Mesendoderm (in vitro differentiated cells): ENCODE measurements at regions not wholly inside any gene's neighbourhood (a gene's known extent, or its start where the extent isn't known, plus 50 kb on each side); places are given as distances from the start of the nearest gene placed in this dataset.

Experiments used
- DNase-seq: peaks from one replicate; pipeline ENCODE4 v3.0.0; 2013
- H2AK5ac ChIP-seq: 2 replicates; pipeline ENCODE4 v1.6.1; 2013; ENCODE audit warnings: low read length, inconsistent platforms
- H2BK120ac ChIP-seq: 2 replicates; pipeline ENCODE4 v1.6.1; 2013; ENCODE audit warnings: low read depth, mild to moderate bottlenecking, low read length, moderate library complexity, mixed read lengths
- H2BK15ac ChIP-seq: replicated peaks from 2 replicates; pipeline ENCODE4 v1.6.1; 2013; ENCODE audit warnings: low read depth, mild to moderate bottlenecking, moderate library complexity
- H2BK5ac ChIP-seq: 2 replicates; pipeline ENCODE4 v1.6.1; 2013; ENCODE audit warnings: low read length, inconsistent platforms
- H3K18ac ChIP-seq: 2 replicates; pipeline ENCODE4 v1.6.1; 2013; ENCODE audit warnings: mild to moderate bottlenecking, low read length, mixed read lengths
- H3K23ac ChIP-seq: one replicate; pipeline ENCODE4 v1.6.1; 2013; ENCODE audit warnings: low read length
- H3K27ac ChIP-seq: 2 replicates; pipeline ENCODE4 v1.5.1; 2013; ENCODE audit warnings: low read depth, mild to moderate bottlenecking, inconsistent platforms, low read length, moderate library complexity
- H3K27me3 ChIP-seq: 2 replicates; pipeline ENCODE4 v1.6.1; 2013; ENCODE audit warnings: low read length, control low read depth, mild to moderate bottlenecking, inconsistent platforms; ENCODE audit not compliant: insufficient read depth, poor library complexity
- H3K36me3 ChIP-seq: 2 replicates; pipeline ENCODE4 v1.6.1; 2013; ENCODE audit warnings: low read length, inconsistent platforms; ENCODE audit not compliant: control insufficient read depth, insufficient read depth
- H3K4ac ChIP-seq: one replicate; pipeline ENCODE4 v1.6.1; 2013; ENCODE audit warnings: low read depth, mild to moderate bottlenecking, low read length, moderate library complexity
- H3K4me1 ChIP-seq: 2 replicates; pipeline ENCODE4 v1.6.1; 2013; ENCODE audit warnings: low read depth, low read length, inconsistent platforms; ENCODE audit not compliant: control insufficient read depth
- H3K4me2 ChIP-seq: 2 replicates; pipeline ENCODE4 v1.6.1; 2013; ENCODE audit warnings: low read length
- H3K4me3 ChIP-seq: 2 replicates; pipeline ENCODE4 v1.5.1; 2013; ENCODE audit warnings: mild to moderate bottlenecking, low read length
- H3K56ac ChIP-seq: one replicate; pipeline ENCODE4 v1.6.1; 2013; ENCODE audit warnings: low read length
- H3K79me1 ChIP-seq: 2 replicates; pipeline ENCODE4 v1.6.1; 2013; ENCODE audit warnings: low read length, inconsistent platforms
- H3K79me2 ChIP-seq: 2 replicates; pipeline ENCODE4 v1.6.1; 2013; ENCODE audit warnings: mild to moderate bottlenecking, low read length; ENCODE audit not compliant: control insufficient read depth, insufficient read depth
- H3K9ac ChIP-seq: 2 replicates; pipeline ENCODE4 v1.6.1; 2013; ENCODE audit warnings: low read length, inconsistent platforms
- H4K5ac ChIP-seq: one replicate; pipeline ENCODE4 v1.6.1; 2013; ENCODE audit warnings: low read length
- H4K8ac ChIP-seq: one replicate; pipeline ENCODE4 v1.6.1; 2013; ENCODE audit warnings: low read depth, mild to moderate bottlenecking, control low read depth, low read length, moderate library complexity
- WGBS: extraction: QIAGEN DNeasy Blood & Tissue Kit; methylation state at CpG from one replicate; pipeline ENCODE4 v1.1.7; 2013; ENCODE audit warnings: low lambda C conversion rate, missing lambda C conversion rate; ENCODE audit not compliant: insufficient coverage; ENCODE audit errors: extremely low coverage; 5-methylcytosine and 5-hydroxymethylcytosine counted together

- DNase-seq = no peak
- WGBS = no CpG with 5 or more reads among the region's 15 CpGs
These were observed 81.3 kb downstream of the CHST1 start for GRCh38 chr11:45583981-45584566.

GRCh38 chr11:45580399-45580798 lies 85.0 kb downstream of the CHST1 start:
- Histone ChIP-seq H3K18ac (no peak overlapping the region), H3K4me2 (no peak overlapping the region), H2BK15ac (no peak overlapping the region), H3K56ac (no peak overlapping the region), H2BK120ac (no peak overlapping the region), H3K79me2 (no peaks in the 10 kb centered on the region), H3K27ac (no peak overlapping the region), H3K4ac (no peak overlapping the region), H2AK5ac (no peak overlapping the region), H3K27me3 (no peaks in the 10 kb centered on the region), H3K79me1 (no peaks in the 10 kb centered on the region), H3K9ac (no peak overlapping the region), H4K5ac (no peak overlapping the region), H3K36me3 (no peaks in the 10 kb centered on the region), H3K4me3 (no peak overlapping the region), H4K8ac (no peak overlapping the region), H3K23ac (no peak overlapping the region), H3K4me1 (peaks cover 3% of the 10 kb centered on the region), H2BK5ac (no peak overlapping the region)
- DNase-seq = peak; percentile 65
- WGBS = no CpG with 5 or more reads among the region's 6 CpGs

More at GRCh38 chr11:45583981-45584566, 81.3 kb downstream of the CHST1 start:
- Histone ChIP-seq H2BK5ac (no peak overlapping the region), H2AK5ac (no peak overlapping the region), H3K4ac (no peak overlapping the region), H3K4me3 (no peak overlapping the region), H3K4me2 (no peak overlapping the region), H3K79me2 (no peaks in the 10 kb centered on the region), H3K27me3 (no peaks in the 10 kb centered on the region), H3K56ac (no peak overlapping the region), H3K9ac (no peak overlapping the region), H3K79me1 (no peaks in the 10 kb centered on the region), H4K8ac (no peak overlapping the region), H2BK120ac (no peak overlapping the region), H3K27ac (no peak overlapping the region), H3K18ac (no peak overlapping the region), H2BK15ac (no peak overlapping the region), H4K5ac (no peak overlapping the region), H3K36me3 (no peaks in the 10 kb centered on the region), H3K4me1 (no peaks in the 10 kb centered on the region), H3K23ac (no peak overlapping the region)

GRCh38 chr11:45578316-45578715 lies 87.1 kb downstream of the CHST1 start:
- Histone ChIP-seq H3K4me1 (peaks cover 3% of the 10 kb centered on the region), H3K4ac (no peak overlapping the region), H2BK15ac (no peak overlapping the region), H3K23ac (no peak overlapping the region), H3K79me1 (no peaks in the 10 kb centered on the region), H4K5ac (no peak overlapping the region), H2BK5ac (no peak overlapping the region), H2AK5ac (no peak overlapping the region), H3K36me3 (no peaks in the 10 kb centered on the region), H3K9ac (no peak overlapping the region), H4K8ac (no peak overlapping the region), H3K27me3 (no peaks in the 10 kb centered on the region), H3K18ac (no peak overlapping the region), H3K4me2 (no peak overlapping the region), H3K56ac (no peak overlapping the region), H2BK120ac (no peak overlapping the region), H3K4me3 (no peak overlapping the region), H3K79me2 (no peaks in the 10 kb centered on the region), H3K27ac (no peak overlapping the region)
- DNase-seq = peak; percentile 42
- WGBS = no CpG with 5 or more reads among the region's 3 CpGs

- H3K27me3 ChIP-seq = no peaks in the 10 kb centered on the region
- peak; percentile 45 for DNase-seq
- no peak overlapping the region for H2BK120ac ChIP-seq
- no peaks in the 10 kb centered on the region for H3K79me2 ChIP-seq
- peaks cover 3% of the 10 kb centered on the region for H3K4me1 ChIP-seq
- H3K4ac ChIP-seq = no peak overlapping the region
- H3K4me2 ChIP-seq = no peak overlapping the region
- H3K56ac ChIP-seq = no peak overlapping the region
- no peak overlapping the region for H2BK5ac ChIP-seq
- no peak overlapping the region for H3K23ac ChIP-seq
- no peaks in the 10 kb centered on the region for H3K36me3 ChIP-seq
- no peak overlapping the region for H3K18ac ChIP-seq
- no CpG with 5 or more reads among the region's 4 CpGs for WGBS
- H3K9ac ChIP-seq = no peak overlapping the region
- no peak overlapping the region for H4K8ac ChIP-seq
- H2BK15ac ChIP-seq = no peak overlapping the region
- H2AK5ac ChIP-seq = no peak overlapping the region
- H3K79me1 ChIP-seq = no peaks in the 10 kb centered on the region
- no peak overlapping the region for H4K5ac ChIP-seq
- H3K4me3 ChIP-seq = no peak overlapping the region
- H3K27ac ChIP-seq = no peak overlapping the region
These were observed 87.7 kb downstream of the CHST1 start for GRCh38 chr11:45577752-45578151.

- H3K27me3 ChIP-seq = no peaks in the 10 kb centered on the region
- no peak overlapping the region for H3K9ac ChIP-seq
- no peak overlapping the region for H3K27ac ChIP-seq
- H2BK5ac ChIP-seq = no peak overlapping the region
- no peak overlapping the region for H2AK5ac ChIP-seq
- no peaks in the 10 kb centered on the region for H3K79me1 ChIP-seq
- H2BK15ac ChIP-seq = no peak overlapping the region
- no peak for DNase-seq
- H3K4ac ChIP-seq = no peak overlapping the region
- H2BK120ac ChIP-seq = no peak overlapping the region
- no peak overlapping the region for H3K4me2 ChIP-seq
- no peaks in the 10 kb centered on the region for H3K79me2 ChIP-seq
- no peak overlapping the region for H4K5ac ChIP-seq
- no peak overlapping the region for H3K56ac ChIP-seq
- peaks cover 3% of the 10 kb centered on the region for H3K4me1 ChIP-seq
- H3K4me3 ChIP-seq = no peak overlapping the region
- no peak overlapping the region for H3K18ac ChIP-seq
- H4K8ac ChIP-seq = no peak overlapping the region
- WGBS = no CpG with 5 or more reads among the region's 13 CpGs
- H3K23ac ChIP-seq = peak overlapping the region; percentile 34
- no peaks in the 10 kb centered on the region for H3K36me3 ChIP-seq
These were observed 88.8 kb downstream of the CHST1 start for GRCh38 chr11:45576461-45577215.
